ENCODE measurements at regions not wholly inside any gene's neighbourhood (a gene's known extent, or its start where the extent isn't known, plus 50 kb on each side); places are given as distances from the start of the nearest gene placed in this dataset.

- TF ChIP-seq CTCF (conservative IDR thresholded peaks at IDR 0.05; ENCODE audit: low read length) (no peak), EZH2phosphoT487 (IDR thresholded peaks at IDR 0.05; ENCODE audit: borderline replicate concordance, low read depth, low read length) (no peak)
Measured at GRCh38 chr2:107742460-107743027, 84.1 kb upstream of the RGPD4 start.
